OCI-LY1 (cell line): ENCODE measurements at regions not wholly inside any gene's neighbourhood (a gene's known extent, or its start where the extent isn't known, plus 50 kb on each side); places are given as distances from the start of the nearest gene placed in this dataset.

ENCODE experiments used
- EZH2 ChIP-seq: fragments of 200-600 bp; sonication (generic), shearing (Covaris generic); IDR thresholded peaks from 2 replicates; pipeline ENCODE4 v1.8.0; 2017; ENCODE audit warnings: borderline replicate concordance, mixed run types, mild to moderate bottlenecking, antibody characterized with exemption, low read length, moderate library complexity, mixed read lengths
- TF ChIP-seq, protein P1 (sequence below): fragments of 200-600 bp; sonication (generic), shearing (Covaris generic); IDR thresholded peaks from 2 replicates; pipeline ENCODE4 v1.5.1; 2017; ENCODE audit warnings: mild to moderate bottlenecking, antibody characterized with exemption, low read length, moderate library complexity, mixed read lengths

DNA sequence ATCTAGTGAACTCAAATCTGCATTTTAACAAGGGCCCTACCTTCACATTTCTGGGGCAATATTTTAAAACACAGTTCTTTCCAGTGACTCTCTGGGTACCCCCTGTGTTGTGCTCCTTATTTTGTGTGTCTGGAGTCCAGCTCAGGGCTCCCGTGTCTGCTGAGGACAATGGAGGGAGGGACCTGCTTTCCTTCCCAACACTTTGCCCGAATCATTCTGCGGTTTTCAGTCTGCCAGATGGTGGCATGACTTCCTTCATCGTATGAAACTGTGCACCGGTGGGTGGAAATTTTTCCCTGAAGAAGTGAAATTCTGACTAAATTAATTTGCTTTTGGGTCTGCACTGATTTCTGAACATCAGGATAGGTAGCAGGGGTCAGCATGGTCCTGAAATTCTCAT lies 153.6 kb upstream of the CD180 start:
- no peak for TF ChIP-seq EZH2
- TF ChIP-seq, protein P1, sequence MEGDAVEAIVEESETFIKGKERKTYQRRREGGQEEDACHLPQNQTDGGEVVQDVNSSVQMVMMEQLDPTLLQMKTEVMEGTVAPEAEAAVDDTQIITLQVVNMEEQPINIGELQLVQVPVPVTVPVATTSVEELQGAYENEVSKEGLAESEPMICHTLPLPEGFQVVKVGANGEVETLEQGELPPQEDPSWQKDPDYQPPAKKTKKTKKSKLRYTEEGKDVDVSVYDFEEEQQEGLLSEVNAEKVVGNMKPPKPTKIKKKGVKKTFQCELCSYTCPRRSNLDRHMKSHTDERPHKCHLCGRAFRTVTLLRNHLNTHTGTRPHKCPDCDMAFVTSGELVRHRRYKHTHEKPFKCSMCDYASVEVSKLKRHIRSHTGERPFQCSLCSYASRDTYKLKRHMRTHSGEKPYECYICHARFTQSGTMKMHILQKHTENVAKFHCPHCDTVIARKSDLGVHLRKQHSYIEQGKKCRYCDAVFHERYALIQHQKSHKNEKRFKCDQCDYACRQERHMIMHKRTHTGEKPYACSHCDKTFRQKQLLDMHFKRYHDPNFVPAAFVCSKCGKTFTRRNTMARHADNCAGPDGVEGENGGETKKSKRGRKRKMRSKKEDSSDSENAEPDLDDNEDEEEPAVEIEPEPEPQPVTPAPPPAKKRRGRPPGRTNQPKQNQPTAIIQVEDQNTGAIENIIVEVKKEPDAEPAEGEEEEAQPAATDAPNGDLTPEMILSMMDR: no peak
